ENCODE measurements at regions not wholly inside any gene's neighbourhood (a gene's known extent, or its start where the extent isn't known, plus 50 kb on each side); places are given as distances from the start of the nearest gene placed in this dataset.

DNA sequence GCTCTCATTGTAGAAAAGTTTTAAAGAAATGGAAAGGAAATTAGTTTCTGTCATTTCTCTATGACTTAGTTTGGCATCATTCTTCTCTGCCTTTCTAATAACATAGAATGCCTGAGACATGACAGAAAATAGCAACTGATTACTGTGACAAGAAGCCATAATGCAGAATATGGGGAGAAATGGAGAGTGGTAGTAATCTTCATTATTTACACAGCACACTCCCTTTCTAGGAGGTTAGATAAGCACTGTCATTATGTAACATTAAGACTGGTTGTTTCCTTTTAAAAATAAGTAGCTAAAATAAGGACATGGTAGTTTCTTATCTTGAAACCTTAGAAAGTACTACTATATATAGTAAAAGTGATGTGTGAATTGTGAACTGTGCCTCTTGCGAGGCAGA is 1227.9 kb upstream of the PABPC4L start:
- 58% methylated on average over 1 of the region's 1 CpG for WGBS (ENCODE audit: missing lambda C conversion rate)
- no peak for FAIRE-seq
- TF ChIP-seq MAFK (IDR thresholded peaks at IDR 0.05; ENCODE audit: partially characterized antibody) (no peak), BHLHE40 (IDR thresholded peaks at IDR 0.05; ENCODE audit: low read depth, low read length) (no peak), NFE2L2 (conservative IDR thresholded peaks at IDR 0.05; ENCODE audit: low read length) (no peak), SMC3 (IDR thresholded peaks at IDR 0.05) (no peak), FOXS1 (CRISPR knock-in tag; IDR thresholded peaks at IDR 0.05) (no peak), HEYL (CRISPR knock-in tag; IDR thresholded peaks at IDR 0.05) (no peak), RAD21 (conservative IDR thresholded peaks at IDR 0.05 in 1 of 2, IDR thresholded peaks at IDR 0.05 in 1 of 2) (no peak), CBX2 (IDR thresholded peaks at IDR 0.05; ENCODE audit: borderline replicate concordance, low read depth) (no peak)
- Histone ChIP-seq H3K4me3 (no peak overlapping the region), H3K4me1 (no peaks in the 10 kb centered on the region), H3K27ac (no peak overlapping the region), H3K9me3 (no peaks in the 10 kb centered on the region), H3K4me2 (no peak overlapping the region)
- ChIA-PET POLR2A (no interaction called here), CTCF (no interaction called here)
- no peak for DNase-seq (ENCODE audit: low read depth in 1 of 2, low spot score in 1 of 2)
- ATAC-seq: no peak

GRCh38 chr4:135418353-135418752 is 1216.8 kb upstream of the PABPC4L start:
- DNase-seq (ENCODE audit: low read depth in 1 of 2, low spot score in 1 of 2) (peak in 1 of 2 experiments; percentile 13), ATAC-seq (0 out of 6 replicates have a peak, but pooled peaks of 1 of the 2 experiments have one; percentile 49), FAIRE-seq (no peak)
- no peak for TF ChIP-seq KDM1A (IDR thresholded peaks at IDR 0.05; ENCODE audit: low read depth)
- no peak for TF ChIP-seq CBX8 (IDR thresholded peaks at IDR 0.05)
- peak; percentile 15; the same call in 1 of the 3 replicates for TF ChIP-seq CTCF (IDR thresholded peaks at IDR 0.05)
- peak; percentile 13 to 22; a peak in 1 of 5 replicates for TF ChIP-seq RAD21 (conservative IDR thresholded peaks at IDR 0.05 in 1 of 2, IDR thresholded peaks at IDR 0.05 in 1 of 2)
- no peak for TF ChIP-seq MAX (IDR thresholded peaks at IDR 0.05)
- TF ChIP-seq HDAC2 (IDR thresholded peaks at IDR 0.05): no peak
- Histone ChIP-seq H3K27ac (no peak overlapping the region), H3K4me1 (no peaks in the 10 kb centered on the region), H3K4me2 (no peak overlapping the region), H3K4me3 (no peak overlapping the region), H3K9me3 (no peaks in the 10 kb centered on the region)
- ChIA-PET POLR2A (no interaction called here), CTCF (no interaction called here)
- WGBS (ENCODE audit: missing lambda C conversion rate): 20% methylated on average over 1 of the region's 1 CpG

DNA sequence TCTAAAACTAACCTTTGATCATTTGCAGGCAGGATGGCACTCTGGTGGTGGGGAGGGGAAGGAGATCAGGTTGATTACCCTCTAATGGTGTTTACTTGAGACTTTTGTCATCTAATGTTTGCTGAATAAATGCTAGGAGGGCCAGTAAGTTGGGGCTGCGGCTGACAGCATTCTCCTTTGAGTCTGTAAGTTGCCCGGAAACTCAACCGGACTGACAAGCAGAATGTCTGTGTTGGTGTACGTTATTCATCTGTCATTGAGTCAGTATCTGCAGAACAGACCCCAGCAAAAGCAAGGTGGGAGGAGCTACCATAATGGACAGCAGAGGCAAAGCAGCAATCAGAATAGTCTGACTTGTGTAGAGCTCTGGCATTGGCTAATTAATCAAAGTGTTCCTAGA is 1210.6 kb upstream of the PABPC4L start:
- POLR2A ChIA-PET: no interaction called here
- no peak overlapping the region for H3K27ac ChIP-seq
- 50% methylated on average over 4 of the region's 4 CpGs for WGBS (ENCODE audit: missing lambda C conversion rate)
- H3K4me3 ChIP-seq: no peak overlapping the region
- no peak for DNase-seq (ENCODE audit: low read depth in 1 of 2, low spot score in 1 of 2)
- no peaks in the 10 kb centered on the region for H3K4me1 ChIP-seq
- no peak for TF ChIP-seq POLR2AphosphoS2 (conservative IDR thresholded peaks at IDR 0.05; ENCODE audit: low read length)
- TF ChIP-seq ATOH8 (CRISPR knock-in tag; IDR thresholded peaks at IDR 0.05; ENCODE audit: low read depth): no peak
- TF ChIP-seq EHF (CRISPR knock-in tag; IDR thresholded peaks at IDR 0.05): no peak
- TF ChIP-seq E2F6 (IDR thresholded peaks at IDR 0.05; ENCODE audit: borderline replicate concordance, low read depth): no peak
- TF ChIP-seq SREBF2 (IDR thresholded peaks at IDR 0.05): no peak
- no peak for TF ChIP-seq HOXB5 (CRISPR knock-in tag; IDR thresholded peaks at IDR 0.05)
- no peak for TF ChIP-seq RFX5 (IDR thresholded peaks at IDR 0.05)
- no peak for TF ChIP-seq HOXB13 (CRISPR knock-in tag; IDR thresholded peaks at IDR 0.05; ENCODE audit: low read depth)
- TF ChIP-seq CBX2 (IDR thresholded peaks at IDR 0.05; ENCODE audit: borderline replicate concordance, low read depth): no peak
- no peak for TF ChIP-seq MAZ (IDR thresholded peaks at IDR 0.05; ENCODE audit: borderline replicate concordance, low read depth, low read length)
- TF ChIP-seq RCOR1 (IDR thresholded peaks at IDR 0.05; ENCODE audit: low read depth, low read length): no peak
- TF ChIP-seq ESRRA (IDR thresholded peaks at IDR 0.05; ENCODE audit: borderline replicate concordance, low read length): no peak
- TF ChIP-seq FOXS1 (CRISPR knock-in tag; IDR thresholded peaks at IDR 0.05): no peak
- no peak for TF ChIP-seq ZFP36 (IDR thresholded peaks at IDR 0.05; ENCODE audit: borderline replicate concordance, partially characterized antibody)
- no peak for TF ChIP-seq EP300 (IDR thresholded peaks at IDR 0.05)
- TF ChIP-seq KDM5A (IDR thresholded peaks at IDR 0.05): no peak
- FAIRE-seq: no peak
- H3K4me2 ChIP-seq: no peak overlapping the region
- no peak for ATAC-seq
- H3K9me3 ChIP-seq: no peaks in the 10 kb centered on the region
- CTCF ChIA-PET: no interaction called here

Measured in A549 (cell line).